Activated T-cell treated with anti-CD3 and anti-CD28 coated beads for 48 hours (primary cell): ENCODE measurements at regions not wholly inside any gene's neighbourhood (a gene's known extent, or its start where the extent isn't known, plus 50 kb on each side); places are given as distances from the start of the nearest gene placed in this dataset.

Experiments
- DNase-seq: peaks from one replicate; pipeline ENCODE4 v3.0.0-alpha.2; 2020; ENCODE audit warnings: low read depth

DNA sequence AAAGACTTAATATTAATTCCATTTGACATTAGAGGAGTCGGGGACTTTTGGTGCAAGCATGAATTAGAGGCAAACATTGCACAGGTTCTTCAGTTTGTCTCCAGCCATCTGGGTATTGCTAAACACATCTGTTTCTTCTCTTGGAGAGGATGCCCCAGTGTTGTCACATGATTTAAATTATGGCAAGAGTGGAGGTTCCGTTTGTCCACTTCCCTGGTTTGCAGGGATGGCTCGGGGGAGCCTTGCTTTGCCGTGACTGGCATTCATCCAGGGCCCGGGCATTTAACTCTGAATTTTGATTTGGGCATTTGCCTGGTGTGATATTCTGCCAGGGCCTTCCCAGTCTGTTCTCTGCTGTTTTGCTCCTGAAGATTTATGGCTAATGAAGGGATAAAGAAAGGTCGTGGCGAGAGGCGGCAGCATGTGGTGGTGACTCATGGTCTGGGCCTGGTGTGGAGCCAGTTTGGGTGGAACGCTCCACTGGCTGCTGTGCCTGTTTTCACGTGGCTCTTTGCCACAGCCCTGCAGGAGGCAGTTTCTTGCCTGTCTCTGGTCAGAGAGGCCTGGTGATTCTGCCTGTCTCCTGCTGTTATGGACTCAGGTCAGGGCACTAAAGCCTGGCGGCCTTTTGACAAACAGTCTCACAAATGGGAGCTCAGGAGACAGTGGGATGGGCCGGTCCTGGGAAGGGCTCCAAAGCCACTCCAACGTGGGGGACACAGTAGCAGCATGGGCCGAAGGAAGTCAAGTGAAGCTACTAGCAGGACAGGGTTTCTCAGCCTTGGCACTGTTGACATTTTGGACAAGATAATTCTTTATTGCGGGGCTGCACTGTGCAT is 99.4 kb upstream of the PGRMC2 start:
- no peak for DNase-seq

DNA sequence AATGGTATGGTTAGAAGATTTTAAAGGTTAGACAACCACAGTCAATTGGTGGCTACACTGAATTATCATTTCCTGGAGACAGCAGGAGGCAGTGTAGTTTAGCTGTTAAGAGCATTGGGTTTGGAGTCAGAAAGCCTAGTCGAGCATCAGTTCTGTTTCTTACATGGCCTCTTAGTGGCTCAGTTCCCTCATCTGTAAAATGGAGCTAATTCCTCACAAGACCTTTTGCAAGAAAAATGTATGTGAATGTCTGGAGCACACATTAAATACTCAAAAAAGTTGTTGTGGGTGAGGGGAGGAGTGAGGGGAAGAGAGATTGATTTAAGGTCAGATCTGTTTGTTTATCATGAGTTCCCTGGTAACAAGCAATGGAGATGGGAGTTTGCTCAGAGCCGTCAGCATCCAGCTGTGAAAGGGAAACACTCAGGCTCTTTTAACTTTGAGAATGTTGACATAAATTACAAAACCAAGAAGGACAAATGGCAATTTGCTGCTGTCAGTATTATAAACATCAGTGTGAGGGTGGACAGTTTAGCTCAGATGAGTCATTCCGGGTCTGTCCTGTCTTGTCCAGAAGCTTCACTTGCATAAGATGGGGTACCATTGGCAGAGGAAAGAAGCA is 98.2 kb upstream of the PGRMC2 start:
- DNase-seq = no peak

DNA sequence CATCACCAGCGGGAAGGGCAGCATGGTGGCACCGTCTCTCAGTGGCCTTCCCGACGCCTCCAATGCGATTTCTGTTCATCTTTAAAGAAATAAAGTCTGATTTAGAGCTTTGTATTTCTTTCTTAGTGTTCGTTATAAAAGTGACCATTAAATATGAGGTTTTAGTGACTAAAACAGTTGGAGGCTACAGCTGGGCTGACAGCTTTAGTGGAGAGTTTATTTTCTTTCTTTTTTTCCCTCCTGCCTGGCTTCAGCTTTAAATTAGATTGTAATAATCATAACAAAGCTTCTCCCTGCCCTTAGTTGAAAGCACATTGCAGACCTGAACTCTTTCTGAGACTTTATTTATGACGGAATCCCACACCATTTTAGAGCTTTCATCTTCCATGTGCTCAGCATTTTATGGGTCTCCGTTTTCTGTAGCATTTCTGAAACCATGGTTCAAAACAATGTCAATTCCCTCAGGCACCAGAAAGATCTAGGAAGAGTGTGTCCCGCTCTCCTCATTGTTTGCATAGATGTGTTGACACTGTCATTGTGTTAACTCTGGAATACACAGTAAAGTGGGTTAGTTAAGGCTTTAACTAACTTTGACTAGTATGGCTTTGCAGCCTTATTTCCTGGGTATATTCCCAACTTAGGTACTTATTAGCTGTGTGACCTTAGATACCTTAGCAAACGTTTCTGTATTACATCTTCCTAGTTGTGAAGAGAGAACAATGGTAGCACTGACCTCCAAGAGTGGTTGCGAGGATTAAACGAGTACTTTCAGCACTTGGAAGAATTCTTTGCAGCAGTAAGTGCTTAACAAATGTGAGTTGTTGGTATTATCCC is 97.4 kb upstream of the PGRMC2 start:
- DNase-seq = no peak

DNA sequence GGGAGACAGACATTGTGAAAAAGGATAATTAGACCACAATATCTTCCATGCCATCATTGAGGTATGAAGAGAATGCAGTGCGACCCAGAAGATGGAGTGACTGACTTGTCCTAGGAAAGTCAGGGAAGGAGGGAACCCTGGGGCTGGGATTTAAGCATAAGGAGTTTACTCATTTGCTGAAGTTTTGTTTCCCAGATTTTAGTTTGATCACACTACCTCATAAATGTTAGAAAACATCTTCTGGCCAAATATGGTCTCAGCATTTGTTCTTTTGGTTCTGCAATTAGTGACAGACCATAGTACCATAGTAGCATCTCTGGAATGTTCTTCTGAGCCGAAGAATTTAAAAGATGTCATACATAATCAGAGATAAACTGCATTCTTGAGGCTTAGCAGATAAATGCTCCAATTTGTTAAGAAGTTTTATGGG is 96.5 kb upstream of the PGRMC2 start:
- DNase-seq = no peak

DNA sequence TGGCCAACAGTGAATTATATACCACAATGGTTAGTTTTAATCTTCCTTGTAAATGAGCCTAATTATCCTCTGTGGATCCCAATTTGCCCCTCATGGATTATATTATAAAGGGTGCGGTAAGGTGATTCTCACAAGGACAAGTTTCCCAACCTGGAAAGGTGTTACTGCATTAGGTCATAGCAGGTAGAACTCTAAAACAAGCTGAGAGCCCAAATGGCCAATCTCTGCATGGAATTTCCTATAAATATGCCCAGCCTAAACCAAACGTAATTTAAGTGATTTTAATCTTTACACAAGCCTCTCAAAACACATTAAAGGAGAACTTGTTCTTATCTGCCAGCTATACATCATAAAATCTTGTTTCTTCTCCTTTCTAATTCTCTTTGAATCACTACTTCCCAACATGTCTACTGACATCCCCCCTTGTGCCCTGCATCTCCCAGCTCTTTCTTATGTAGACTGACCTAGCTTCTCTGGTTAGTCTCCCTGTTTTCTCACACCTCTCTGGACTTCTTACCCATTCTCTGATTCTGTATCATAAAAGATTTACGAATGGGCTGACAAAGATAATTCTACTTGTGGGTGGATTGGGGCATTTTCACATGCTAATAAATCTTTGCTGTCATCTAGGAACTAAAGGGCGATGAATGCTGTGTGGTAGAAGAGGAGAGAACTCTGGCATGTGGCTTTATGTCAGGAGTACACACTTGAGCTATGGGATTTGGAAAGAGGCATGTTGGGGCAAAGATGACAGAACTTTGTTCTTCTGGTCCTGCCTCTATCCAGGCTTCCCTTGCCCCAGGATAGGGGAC is 94.3 kb upstream of the PGRMC2 start:
- no peak for DNase-seq

DNA sequence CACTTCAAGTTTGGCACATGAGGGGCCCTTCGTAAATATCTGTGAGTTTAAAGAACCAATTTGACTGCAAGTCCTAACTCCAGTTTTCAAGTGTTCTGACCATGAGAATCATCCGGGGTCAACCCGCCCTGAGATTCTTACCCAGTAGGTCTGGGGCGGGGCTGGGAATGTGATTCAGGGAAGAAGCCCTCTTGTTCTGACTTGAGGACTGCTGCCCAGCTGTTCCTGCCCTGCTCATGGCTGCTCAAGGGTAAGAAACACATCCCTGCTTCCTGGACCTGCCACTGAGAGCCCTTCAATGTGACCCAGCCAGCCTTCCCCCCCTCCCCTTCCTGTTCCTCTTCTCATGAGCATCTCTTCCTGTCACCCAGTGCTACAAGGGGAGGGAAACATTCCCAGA is 92.7 kb upstream of the PGRMC2 start:
- DNase-seq = no peak

DNA sequence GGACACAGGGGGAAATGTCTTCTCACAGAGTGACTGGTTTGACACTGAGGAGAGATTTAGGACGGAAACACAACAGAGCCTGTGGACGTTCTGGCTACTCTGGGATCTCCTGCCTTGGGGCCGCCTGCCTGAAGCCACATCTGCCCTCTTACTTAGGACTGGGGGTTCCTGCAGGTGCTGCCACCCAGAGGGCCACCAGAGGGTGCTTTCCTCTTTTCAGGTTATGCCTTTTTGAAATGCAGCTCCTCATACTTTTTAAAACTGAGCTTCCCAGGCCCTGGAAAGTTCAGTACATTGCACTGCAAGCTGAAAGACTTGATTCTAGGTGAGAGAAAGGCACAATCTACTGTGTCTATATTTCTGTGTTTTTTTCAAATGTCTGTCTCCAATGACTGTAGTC is 92.2 kb upstream of the PGRMC2 start:
- no peak for DNase-seq

DNA sequence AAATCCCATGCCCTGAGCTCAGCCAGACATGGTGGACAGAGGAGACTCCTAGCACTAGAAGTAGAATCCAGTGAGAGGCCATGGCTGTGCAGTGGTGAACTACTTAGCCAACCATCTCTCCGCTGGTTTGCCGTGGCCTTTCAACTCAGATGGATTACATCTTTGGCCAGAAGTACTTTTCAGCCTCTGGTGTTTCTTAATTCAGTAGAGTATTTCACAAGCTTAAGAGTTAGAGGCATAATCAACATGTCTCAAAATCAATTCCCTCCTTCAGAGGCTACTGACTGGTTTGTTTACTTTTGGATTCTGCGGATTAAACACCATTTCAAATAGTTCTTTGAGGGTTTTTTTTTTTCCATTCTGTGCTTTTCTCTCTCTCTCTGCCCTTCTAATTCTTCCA is 91.1 kb upstream of the PGRMC2 start:
- DNase-seq = no peak

DNA sequence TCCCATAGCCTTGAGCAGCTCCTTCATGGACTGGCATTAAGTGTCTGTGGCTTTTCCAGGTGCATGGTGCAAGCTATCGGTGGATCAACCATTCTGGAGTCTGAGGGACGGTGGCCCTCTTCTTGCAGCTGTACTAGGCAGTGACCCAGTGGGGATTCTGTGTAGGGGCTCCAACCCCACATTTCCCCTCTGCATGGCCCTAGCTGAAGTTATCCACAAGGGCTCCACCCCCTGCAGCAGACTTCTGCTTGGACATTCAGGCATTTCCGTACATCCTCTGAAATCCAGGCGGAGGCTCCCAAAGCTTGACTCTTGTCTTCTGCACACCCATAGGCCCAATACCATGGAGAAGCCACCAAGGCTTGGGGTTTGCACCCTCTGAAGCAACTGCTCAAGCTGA is 89.3 kb upstream of the PGRMC2 start:
- no peak for DNase-seq

DNA sequence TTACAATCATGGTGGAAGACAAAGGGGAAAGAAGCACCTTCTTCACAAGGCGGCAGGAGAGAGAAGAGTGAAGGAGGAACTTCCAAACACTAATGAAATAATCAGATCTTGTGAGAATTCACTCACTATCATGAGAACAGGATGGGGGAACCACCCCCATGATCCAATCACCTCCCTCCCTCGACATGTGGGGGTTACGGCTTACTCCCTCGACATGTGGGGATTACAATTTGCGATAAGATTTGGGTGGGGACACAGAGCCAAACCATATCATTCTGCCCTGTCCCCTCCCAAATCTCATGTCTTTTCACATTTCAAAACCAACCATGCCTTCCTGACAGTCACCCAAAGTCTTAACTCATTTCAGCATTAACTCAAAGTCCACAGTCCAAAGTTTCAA is 88.7 kb upstream of the PGRMC2 start:
- DNase-seq = no peak

DNA sequence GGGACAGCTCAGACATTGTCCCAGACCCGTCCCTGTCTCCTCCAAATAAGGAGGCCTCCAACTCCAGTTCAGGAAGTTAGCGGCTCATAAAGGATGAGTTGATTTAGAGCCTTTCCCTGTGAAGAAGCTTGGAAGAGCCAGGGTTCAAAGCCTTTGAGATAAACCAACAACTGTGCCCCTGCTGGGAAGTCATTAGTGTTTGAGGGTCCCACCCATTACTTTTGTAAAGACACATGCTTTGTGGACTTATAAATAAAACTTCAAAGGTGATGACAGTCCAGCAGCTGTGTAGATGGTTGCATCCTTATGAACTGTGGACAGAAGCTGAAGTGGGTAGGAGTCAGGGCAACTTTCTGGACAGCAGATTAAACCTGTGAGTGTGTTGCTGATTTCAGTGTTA is 86.0 kb upstream of the PGRMC2 start:
- DNase-seq = no peak

DNA sequence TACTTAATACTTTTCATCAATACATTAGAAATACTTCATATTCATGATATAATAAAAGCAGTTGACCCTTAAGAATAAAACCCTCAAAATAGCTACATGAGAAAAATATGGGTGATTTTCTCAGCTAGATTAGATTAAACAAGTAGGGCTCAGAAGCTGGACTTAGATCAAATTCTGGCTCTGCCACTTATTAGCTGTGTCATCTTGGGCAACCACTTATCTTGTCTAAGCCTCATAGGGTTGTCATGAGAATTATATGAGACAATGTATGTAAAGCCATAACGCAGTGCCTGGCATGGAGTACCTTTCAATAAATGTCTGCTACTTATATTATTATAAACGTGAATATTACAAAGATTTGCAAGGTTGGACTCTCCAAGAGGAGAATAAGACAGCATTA is 84.3 kb upstream of the PGRMC2 start:
- DNase-seq = no peak

DNA sequence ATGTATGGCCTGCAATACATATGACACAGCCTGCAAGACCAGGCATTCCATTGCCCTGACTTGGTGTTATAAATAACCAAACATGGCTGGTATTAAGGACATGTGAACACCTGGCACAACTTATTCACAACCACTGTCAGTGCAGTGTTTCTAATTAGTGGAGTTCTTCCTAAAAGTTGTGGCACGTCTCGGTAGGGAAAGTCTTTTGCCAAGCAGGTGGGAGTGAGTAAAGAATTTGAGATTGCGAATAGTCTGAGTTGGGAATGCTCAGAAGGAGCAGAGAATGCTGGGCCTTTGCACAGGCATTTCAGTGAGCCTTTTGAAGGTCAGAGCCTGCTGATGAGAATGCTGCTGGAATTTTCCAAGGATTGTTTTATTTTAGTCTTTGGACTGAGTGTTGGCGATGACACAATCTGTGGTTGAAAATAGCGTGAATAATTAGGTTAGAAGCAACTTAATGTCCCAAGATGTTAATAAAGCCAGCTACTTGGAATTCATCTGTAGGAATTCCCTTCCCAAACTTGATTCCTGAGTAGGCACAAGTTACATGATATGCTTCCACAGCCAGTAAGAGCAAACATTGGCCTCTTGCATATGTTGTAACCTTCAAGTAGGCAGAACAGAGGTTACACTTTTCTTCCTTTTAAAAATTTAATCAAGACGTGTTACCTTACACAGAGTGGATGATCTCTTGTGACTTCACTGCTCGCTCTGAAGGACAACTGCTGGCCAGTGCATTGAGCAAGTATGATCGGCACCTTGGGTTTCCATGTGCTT is 83.6 kb upstream of the PGRMC2 start:
- DNase-seq = no peak

DNA sequence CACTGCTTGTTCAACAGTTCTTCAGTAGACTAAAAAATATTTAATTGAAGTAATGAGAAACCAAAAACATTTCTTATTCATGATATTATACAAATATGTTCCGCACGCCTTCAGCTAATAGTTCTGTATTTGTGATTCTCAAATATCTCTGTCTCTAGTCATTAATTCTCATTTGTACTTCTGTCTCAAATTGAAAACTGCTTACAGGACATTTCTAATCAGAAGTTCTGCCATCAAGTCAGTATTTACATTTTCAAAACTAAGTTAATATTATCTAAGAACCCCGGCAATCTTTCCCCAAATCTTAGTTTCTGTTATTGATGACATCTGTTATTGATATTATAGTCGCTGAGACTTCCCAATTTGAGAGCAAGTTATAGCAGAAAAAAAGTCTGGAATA is 78.6 kb upstream of the PGRMC2 start:
- DNase-seq = no peak

DNA sequence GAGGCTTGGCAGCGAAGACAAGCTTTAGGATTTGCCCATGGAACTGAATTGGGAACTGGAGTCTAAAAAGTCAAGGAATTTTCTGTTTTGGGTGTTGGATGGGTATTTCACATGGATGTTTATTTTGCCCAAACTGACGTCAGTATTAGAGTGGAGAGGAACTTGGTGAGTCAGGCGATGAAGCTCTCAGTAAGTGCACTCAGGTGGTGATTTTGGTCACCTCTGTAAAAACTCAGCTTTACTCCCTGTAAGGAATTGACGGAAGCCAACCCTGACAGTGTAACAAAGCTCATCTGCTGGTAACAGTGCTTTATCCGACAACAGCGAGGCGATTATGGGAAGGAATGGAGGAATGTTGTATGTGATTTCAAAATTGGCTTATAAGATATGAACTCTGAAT is 77.0 kb upstream of the PGRMC2 start:
- no peak for DNase-seq

DNA sequence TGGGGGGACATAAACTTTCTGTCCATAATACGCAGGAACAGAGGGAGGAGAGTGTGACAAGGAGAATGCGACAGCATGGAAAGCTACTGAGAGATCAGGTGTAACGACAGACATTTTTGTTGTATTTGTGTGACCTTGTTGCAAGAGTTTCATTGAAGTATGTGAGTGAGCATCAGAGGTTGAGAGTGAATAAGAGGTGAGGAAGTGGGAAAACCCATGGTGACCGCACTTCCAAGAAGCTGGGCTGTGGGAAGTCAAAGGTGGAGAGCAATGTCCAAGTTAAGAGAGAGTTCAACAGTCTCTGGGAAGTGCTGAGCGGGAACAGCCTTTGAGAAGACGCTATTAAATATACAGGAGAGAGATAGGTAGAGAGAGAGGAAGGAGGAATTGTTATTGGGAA is 76.4 kb upstream of the PGRMC2 start:
- no peak for DNase-seq

DNA sequence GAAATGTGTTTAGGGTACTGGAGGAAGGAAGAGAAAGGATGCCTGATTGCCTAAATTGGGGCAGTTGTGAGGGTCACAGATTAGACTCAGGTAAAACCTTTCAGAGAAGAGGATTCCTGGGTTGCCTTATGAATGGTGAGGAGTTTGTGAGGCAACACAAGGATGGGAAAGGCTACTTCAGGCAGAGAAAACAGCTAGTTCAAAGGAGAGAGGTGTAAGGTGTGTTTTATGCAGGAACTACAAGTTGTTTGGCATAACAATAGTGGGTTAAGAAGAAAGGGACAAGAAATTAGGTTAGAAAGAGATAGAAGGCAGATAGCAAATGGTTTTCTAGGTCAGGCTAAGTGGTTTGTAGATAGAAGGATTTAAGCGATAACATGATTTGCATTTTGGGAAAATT is 75.1 kb upstream of the PGRMC2 start:
- DNase-seq = no peak

DNA sequence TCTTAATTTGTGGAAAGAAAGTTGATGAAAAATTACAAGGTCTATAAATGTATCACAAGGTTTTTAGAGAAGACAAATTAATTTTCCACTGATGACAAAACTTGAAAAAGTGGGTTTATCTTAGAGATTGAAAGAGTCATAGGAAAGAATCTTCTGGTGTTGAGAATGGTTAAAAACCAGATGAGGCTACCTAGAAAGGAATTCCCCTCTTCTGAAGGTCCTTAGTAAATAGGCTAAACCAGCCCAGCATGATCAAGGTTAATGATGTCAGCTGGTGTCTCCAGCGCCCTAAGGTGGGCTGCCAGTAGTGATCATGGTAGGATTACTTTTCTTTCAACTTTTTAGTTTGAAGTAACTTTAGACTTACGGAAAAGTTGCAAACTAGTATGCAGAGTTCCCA is 71.8 kb upstream of the PGRMC2 start:
- no peak for DNase-seq

DNA sequence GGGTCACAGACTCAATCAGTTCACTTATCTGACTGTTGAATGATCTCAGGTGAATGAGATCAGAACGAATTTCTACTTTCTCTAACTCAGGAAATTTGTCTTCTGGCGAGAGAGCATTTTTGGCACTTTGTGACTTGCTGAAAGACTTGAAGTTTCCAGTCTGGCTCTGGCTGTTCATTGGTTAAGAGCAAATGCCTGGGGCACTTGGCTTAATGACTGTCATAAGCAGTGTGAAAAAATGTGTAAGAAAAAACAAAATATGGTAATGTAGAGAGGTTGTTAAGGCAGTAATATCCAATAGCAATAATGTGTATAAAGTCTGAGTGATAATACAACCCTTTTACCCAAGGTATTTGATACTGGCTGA is 71.3 kb upstream of the PGRMC2 start:
- DNase-seq = no peak

DNA sequence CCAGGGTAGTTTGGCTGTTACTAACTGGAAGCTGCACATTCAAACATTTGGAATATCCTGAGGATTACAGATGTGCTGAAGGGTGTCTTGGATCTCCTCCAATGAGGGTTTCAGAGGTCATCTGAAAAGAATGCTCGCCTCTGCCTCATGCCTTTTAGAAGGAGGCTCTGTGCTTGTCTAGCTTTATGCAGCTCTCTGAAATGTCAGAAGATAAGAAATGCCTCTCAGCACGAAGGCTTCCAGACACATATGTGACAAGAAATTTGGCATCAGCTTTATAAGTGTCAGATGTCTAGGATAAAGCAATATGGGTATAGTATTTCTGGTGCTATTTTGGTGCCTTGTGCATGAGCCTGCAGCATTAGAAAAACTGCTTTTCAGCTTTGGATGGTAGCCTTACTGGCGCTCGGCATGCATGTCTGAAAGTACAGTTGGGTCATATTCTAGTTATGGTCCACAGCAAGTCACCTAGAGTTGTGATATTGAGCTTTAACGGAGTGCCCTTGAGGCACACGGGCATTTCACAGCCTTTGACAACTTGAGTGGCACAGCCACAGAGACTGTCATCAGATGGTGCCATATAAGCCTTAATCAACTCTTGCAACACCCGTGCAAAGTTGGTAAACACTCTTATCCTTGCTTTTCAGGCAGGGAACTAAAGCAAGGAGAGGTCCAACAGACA is 70.8 kb upstream of the PGRMC2 start:
- no peak for DNase-seq

DNA sequence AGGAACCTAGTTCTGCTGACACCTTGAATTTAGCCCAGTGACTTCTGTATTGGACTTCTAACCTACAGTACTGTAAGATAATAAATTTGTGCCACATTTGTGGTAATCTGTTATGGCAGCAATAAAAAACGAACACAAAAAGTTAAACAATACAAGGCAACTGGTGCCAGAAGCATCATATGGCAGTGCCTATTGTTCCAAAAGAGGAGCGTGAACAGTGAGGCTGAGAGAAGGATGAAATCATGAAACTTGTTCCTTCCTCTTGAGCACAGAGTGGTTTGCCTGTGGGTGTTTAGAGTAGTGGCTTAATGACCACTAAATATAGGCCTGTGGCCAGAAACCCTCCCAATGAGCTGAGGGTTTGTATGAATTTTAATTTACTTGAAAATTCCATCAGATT is 69.7 kb upstream of the PGRMC2 start:
- DNase-seq = no peak
